Loucy (cell line): ENCODE measurements at regions not wholly inside any gene's neighbourhood (a gene's known extent, or its start where the extent isn't known, plus 50 kb on each side); places are given as distances from the start of the nearest gene placed in this dataset.

Experiments
- H2AFZ ChIP-seq: fragments of 200-600 bp; sonication (generic); 2 replicates; pipeline ENCODE4 v1.6.0; 2016; ENCODE audit warnings: antibody characterized with exemption, mild to moderate bottlenecking, low read length, moderate library complexity
- H3F3A ChIP-seq: fragments of 200-600 bp; 2 replicates; pipeline ENCODE4 v1.6.0; 2016; ENCODE audit warnings: antibody characterized with exemption, low read depth, mild to moderate bottlenecking
- H3K27me3 ChIP-seq: fragments of 200-600 bp; sonication (generic); 2 replicates; pipeline ENCODE4 v1.6.1; 2014; ENCODE audit warnings: low read length, mild to moderate bottlenecking; ENCODE audit not compliant: insufficient read depth, poor library complexity, severe bottlenecking
- H3K36me3 ChIP-seq: fragments of 200-600 bp; sonication (generic); 2 replicates; pipeline ENCODE4 v1.6.1; 2016; ENCODE audit warnings: low read length; ENCODE audit not compliant: insufficient read depth
- H3K4me1 ChIP-seq: fragments of 200-600 bp; sonication (generic); 2 replicates; pipeline ENCODE4 v1.5.1; 2014; ENCODE audit warnings: low read length, mild to moderate bottlenecking; ENCODE audit not compliant: insufficient read depth, poor library complexity, severe bottlenecking
- H3K4me2 ChIP-seq: fragments of 200-600 bp; sonication (generic); 2 replicates; pipeline ENCODE4 v1.6.0; 2014; ENCODE audit warnings: antibody characterized with exemption, low read length, low read depth, mild to moderate bottlenecking; ENCODE audit not compliant: poor library complexity, severe bottlenecking
- H3K4me3 ChIP-seq: fragments of 200-600 bp; sonication (generic); 2 replicates; pipeline ENCODE4 v1.5.1; 2014; ENCODE audit warnings: low read length, mild to moderate bottlenecking, mixed read lengths; ENCODE audit not compliant: poor library complexity, severe bottlenecking
- H3K79me2 ChIP-seq: fragments of 200-600 bp; sonication (generic); 2 replicates; pipeline ENCODE4 v1.6.1; 2014; ENCODE audit warnings: low read length; ENCODE audit not compliant: insufficient read depth
- H3K9ac ChIP-seq: fragments of 200-600 bp; sonication (generic); 2 replicates; pipeline ENCODE4 v1.6.0; 2014; ENCODE audit warnings: mild to moderate bottlenecking, low read depth, low read length, moderate library complexity; ENCODE audit not compliant: poor library complexity, severe bottlenecking
- H3K9me2 ChIP-seq: fragments of 200-600 bp; sonication (generic); replicated peaks from 2 replicates; pipeline ENCODE4 v1.6.1; 2016; ENCODE audit warnings: low read depth, low read length, mixed read lengths
- H3K9me3 ChIP-seq: fragments of 200-600 bp; sonication (generic); 2 replicates; pipeline ENCODE4 v1.6.1; 2014; ENCODE audit warnings: mild to moderate bottlenecking, antibody characterized with exemption, low read length, low read depth; ENCODE audit not compliant: insufficient read depth
- H4K20me1 ChIP-seq: fragments of 200-600 bp; sonication (generic); 2 replicates; pipeline ENCODE4 v1.6.0; 2014; ENCODE audit warnings: antibody characterized with exemption, low read length, mild to moderate bottlenecking; ENCODE audit not compliant: insufficient read depth, poor library complexity, severe bottlenecking
- EZH2phosphoT487 ChIP-seq: fragments of 200-600 bp; IDR thresholded peaks from 2 replicates; pipeline ENCODE4 v1.6.1; 2018; ENCODE audit warnings: antibody characterized with exemption, mild to moderate bottlenecking, moderate library complexity, borderline replicate concordance
- TF ChIP-seq, protein P1 (sequence below): fragments of 200-600 bp; sonication (generic); conservative IDR thresholded peaks from 2 replicates; pipeline ENCODE4 v1.5.1; 2014; ENCODE audit warnings: mild to moderate bottlenecking, antibody characterized with exemption, low read length

DNA sequence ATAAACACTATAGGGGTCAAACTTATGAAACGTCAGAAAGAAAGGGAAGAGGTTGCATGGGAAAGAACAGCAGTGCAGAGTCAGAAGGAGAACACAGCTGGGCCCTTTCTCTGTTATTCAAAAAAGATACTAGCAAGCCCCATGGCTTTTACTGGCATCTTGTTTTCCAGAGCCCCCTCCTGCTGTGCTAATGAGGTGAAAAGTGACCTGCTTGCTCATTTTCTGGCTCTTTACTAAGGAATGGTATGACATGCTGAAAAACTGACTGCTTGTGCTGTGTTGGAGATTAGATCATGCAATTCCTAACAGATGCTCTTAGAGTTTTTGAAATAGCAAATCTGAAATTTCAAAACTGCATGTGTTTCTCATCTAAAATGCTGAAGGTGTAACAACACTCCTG lies 541.6 kb upstream of the ALCAM start:
- no peaks in the 10 kb centered on the region for H3K9me3 ChIP-seq
- no peaks in the 10 kb centered on the region for H3F3A ChIP-seq
- no peaks in the 10 kb centered on the region for H3K9me2 ChIP-seq
- no peaks in the 10 kb centered on the region for H3K79me2 ChIP-seq
- H3K4me1 ChIP-seq = no peaks in the 10 kb centered on the region
- H3K9ac ChIP-seq = no peak overlapping the region
- no peak overlapping the region for H2AFZ ChIP-seq
- no peak overlapping the region for H3K4me2 ChIP-seq
- no peak for TF ChIP-seq EZH2phosphoT487
- TF ChIP-seq, protein P1, sequence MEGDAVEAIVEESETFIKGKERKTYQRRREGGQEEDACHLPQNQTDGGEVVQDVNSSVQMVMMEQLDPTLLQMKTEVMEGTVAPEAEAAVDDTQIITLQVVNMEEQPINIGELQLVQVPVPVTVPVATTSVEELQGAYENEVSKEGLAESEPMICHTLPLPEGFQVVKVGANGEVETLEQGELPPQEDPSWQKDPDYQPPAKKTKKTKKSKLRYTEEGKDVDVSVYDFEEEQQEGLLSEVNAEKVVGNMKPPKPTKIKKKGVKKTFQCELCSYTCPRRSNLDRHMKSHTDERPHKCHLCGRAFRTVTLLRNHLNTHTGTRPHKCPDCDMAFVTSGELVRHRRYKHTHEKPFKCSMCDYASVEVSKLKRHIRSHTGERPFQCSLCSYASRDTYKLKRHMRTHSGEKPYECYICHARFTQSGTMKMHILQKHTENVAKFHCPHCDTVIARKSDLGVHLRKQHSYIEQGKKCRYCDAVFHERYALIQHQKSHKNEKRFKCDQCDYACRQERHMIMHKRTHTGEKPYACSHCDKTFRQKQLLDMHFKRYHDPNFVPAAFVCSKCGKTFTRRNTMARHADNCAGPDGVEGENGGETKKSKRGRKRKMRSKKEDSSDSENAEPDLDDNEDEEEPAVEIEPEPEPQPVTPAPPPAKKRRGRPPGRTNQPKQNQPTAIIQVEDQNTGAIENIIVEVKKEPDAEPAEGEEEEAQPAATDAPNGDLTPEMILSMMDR = no peak
- no peaks in the 10 kb centered on the region for H3K27me3 ChIP-seq
- no peaks in the 10 kb centered on the region for H3K36me3 ChIP-seq
- no peak overlapping the region for H3K4me3 ChIP-seq
- no peaks in the 10 kb centered on the region for H4K20me1 ChIP-seq

DNA sequence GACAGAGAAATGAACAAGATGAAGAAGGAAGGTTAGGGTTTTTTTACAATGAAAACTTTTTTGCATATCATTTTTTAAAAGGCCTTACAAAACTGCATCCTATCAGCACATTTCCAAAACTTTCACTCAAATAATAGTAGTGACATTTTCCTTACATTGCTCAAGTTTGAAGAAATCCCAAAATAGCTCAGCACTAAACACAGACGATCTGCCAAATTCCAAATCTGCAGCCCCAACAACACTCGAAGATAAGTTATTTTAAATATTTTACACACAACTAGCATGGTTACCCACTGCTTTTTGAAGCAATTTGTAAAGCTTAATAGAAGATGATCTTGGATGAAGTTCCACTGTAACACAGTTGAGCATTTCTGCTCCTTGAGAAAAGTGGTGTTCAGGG lies 535.6 kb upstream of the ALCAM start:
- H3K79me2 ChIP-seq = no peaks in the 10 kb centered on the region
- H3K4me3 ChIP-seq = no peak overlapping the region
- TF ChIP-seq, protein P1 = no peak
- no peak for TF ChIP-seq EZH2phosphoT487
- H3K9me3 ChIP-seq = no peaks in the 10 kb centered on the region
- no peak overlapping the region for H3K4me2 ChIP-seq
- no peak overlapping the region for H2AFZ ChIP-seq
- H3F3A ChIP-seq = no peaks in the 10 kb centered on the region
- no peaks in the 10 kb centered on the region for H3K27me3 ChIP-seq
- no peaks in the 10 kb centered on the region for H3K36me3 ChIP-seq
- no peak overlapping the region for H3K9ac ChIP-seq
- no peaks in the 10 kb centered on the region for H4K20me1 ChIP-seq
- no peaks in the 10 kb centered on the region for H3K4me1 ChIP-seq
- no peaks in the 10 kb centered on the region for H3K9me2 ChIP-seq

DNA sequence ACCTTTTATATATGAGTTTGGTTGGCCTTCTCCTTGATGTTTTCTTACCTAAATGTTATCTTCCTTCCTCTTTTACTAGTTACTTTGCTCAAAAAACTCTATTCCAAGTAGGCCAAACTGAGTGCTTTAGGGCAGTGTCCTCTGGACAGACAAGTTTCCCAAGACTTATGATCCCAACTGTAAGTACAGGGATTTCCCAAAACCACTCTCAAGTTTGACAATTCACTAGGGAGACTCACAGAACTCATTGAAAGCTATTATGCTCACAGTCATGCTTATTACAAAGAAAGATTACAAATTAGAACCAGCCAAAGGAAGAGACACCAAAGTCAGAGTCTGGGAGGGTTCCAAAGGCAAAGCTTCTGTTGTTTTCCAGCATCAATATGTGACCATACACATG lies 534.2 kb upstream of the ALCAM start:
- TF ChIP-seq EZH2phosphoT487 = no peak
- H3F3A ChIP-seq = no peaks in the 10 kb centered on the region

DNA sequence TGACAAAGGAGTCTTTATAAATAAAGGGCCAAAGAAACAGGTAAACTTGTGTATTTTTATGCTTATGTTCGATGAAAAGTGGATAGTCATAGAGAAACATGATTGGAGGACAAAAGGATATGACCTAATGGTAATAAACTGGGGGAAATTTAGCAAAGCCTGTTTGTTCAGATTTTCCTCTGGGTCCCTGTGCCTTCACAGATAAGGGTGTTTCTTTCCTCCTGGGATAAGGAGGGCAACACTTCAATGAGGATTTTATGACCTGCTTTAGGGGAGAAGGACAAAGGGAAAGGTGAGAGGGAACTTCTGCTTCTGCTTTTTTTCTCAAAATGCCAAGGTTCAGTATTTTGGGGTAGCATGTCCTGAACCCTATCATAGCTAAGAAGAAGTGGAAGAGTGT lies 531.3 kb upstream of the ALCAM start:
- no peaks in the 10 kb centered on the region for H3K27me3 ChIP-seq
- no peaks in the 10 kb centered on the region for H3K36me3 ChIP-seq
- H3K4me3 ChIP-seq = no peak overlapping the region
- H3K79me2 ChIP-seq = no peaks in the 10 kb centered on the region
- H3K4me2 ChIP-seq = no peak overlapping the region
- no peaks in the 10 kb centered on the region for H3K4me1 ChIP-seq
- no peaks in the 10 kb centered on the region for H3K9me3 ChIP-seq
- H2AFZ ChIP-seq = no peak overlapping the region
- no peak overlapping the region for H3K9ac ChIP-seq
- no peak for TF ChIP-seq EZH2phosphoT487
- TF ChIP-seq, protein P1 = no peak
- no peaks in the 10 kb centered on the region for H4K20me1 ChIP-seq
- H3K9me2 ChIP-seq = no peaks in the 10 kb centered on the region; the same call in 1 of the 2 replicates
- H3F3A ChIP-seq = no peaks in the 10 kb centered on the region

More for the DNA sequence above, 534.2 kb upstream of the ALCAM start:
- Histone ChIP-seq H3K4me1 (no peaks in the 10 kb centered on the region), H3K9me2 (no peaks in the 10 kb centered on the region; the same call in 1 of the 2 replicates), H2AFZ (no peak overlapping the region), H3K4me3 (no peak overlapping the region), H3K9ac (no peak overlapping the region), H4K20me1 (no peaks in the 10 kb centered on the region), H3K79me2 (no peaks in the 10 kb centered on the region), H3K36me3 (no peaks in the 10 kb centered on the region), H3K9me3 (no peaks in the 10 kb centered on the region), H3K27me3 (no peaks in the 10 kb centered on the region), H3K4me2 (no peak overlapping the region)
